Hepatocyte (in vitro differentiated cells): ENCODE measurements at regions not wholly inside any gene's neighbourhood (a gene's known extent, or its start where the extent isn't known, plus 50 kb on each side); places are given as distances from the start of the nearest gene placed in this dataset.

Source experiments
- DNase-seq: peaks from one replicate; pipeline ENCODE4 v3.0.0-alpha.2; 2016; ENCODE audit warnings: low spot score
- H2AFZ ChIP-seq: fragments of 200-600 bp; sonication (generic); 2 replicates; pipeline ENCODE4 v1.6.0; 2016; ENCODE audit warnings: antibody characterized with exemption, mild to moderate bottlenecking
- H3K27ac ChIP-seq: fragments of 200-600 bp; sonication (generic); 2 replicates; pipeline ENCODE4 v1.5.1; 2016; ENCODE audit warnings: mild to moderate bottlenecking
- H3K27me3 ChIP-seq: fragments of 200-600 bp; sonication (generic); 2 replicates; pipeline ENCODE4 v1.6.1; 2016
- H3K36me3 ChIP-seq: fragments of 200-600 bp; sonication (generic); replicated peaks from 2 replicates; pipeline ENCODE4 v1.5.1; 2016; ENCODE audit warnings: low read depth; ENCODE audit not compliant: insufficient read depth
- H3K4me1 ChIP-seq: fragments of 200-600 bp; sonication (generic); 2 replicates; pipeline ENCODE4 v1.5.1; 2016; ENCODE audit warnings: mild to moderate bottlenecking, moderate library complexity; ENCODE audit not compliant: insufficient read depth
- H3K4me2 ChIP-seq: fragments of 200-600 bp; sonication (generic); 2 replicates; pipeline ENCODE4 v1.6.0; 2016
- H3K4me3 ChIP-seq: fragments of 200-600 bp; sonication (generic); 2 replicates; pipeline ENCODE4 v1.5.1; 2016; ENCODE audit warnings: mild to moderate bottlenecking
- H3K79me2 ChIP-seq: fragments of 200-600 bp; sonication (generic); 2 replicates; pipeline ENCODE4 v1.6.0; 2017; ENCODE audit warnings: mild to moderate bottlenecking
- H3K9me2 ChIP-seq: fragments of 200-600 bp; sonication (generic); replicated peaks from 2 replicates; pipeline ENCODE4 v1.6.0; 2017; ENCODE audit warnings: mild to moderate bottlenecking; ENCODE audit not compliant: insufficient read depth
- H3K9me3 ChIP-seq: fragments of 200-600 bp; sonication (generic); 2 replicates; pipeline ENCODE4 v1.5.1; 2016; ENCODE audit warnings: low read depth, mild to moderate bottlenecking
- H4K20me1 ChIP-seq: fragments of 200-600 bp; sonication (generic); 2 replicates; pipeline ENCODE4 v1.6.0; 2016; ENCODE audit warnings: mild to moderate bottlenecking; ENCODE audit not compliant: insufficient read depth, poor library complexity, severe bottlenecking
- EZH2 ChIP-seq: fragments of 200-600 bp; sonication (generic); IDR thresholded peaks from 2 replicates; pipeline ENCODE4 v1.6.1; 2016; ENCODE audit warnings: antibody characterized with exemption, mild to moderate bottlenecking, borderline replicate concordance
- EZH2phosphoT487 ChIP-seq: fragments of 200-600 bp; sonication (generic); IDR thresholded peaks from one replicate; pipeline ENCODE4 v1.6.1; 2018; ENCODE audit warnings: antibody characterized with exemption, mild to moderate bottlenecking, low read depth, moderate library complexity; ENCODE audit not compliant: unreplicated experiment, severe bottlenecking
- WGBS: methylation state at CpG from one replicate; pipeline ENCODE4 v1.1.6; 2016; ENCODE audit warnings: low lambda C conversion rate; ENCODE audit errors: missing lambda C conversion rate; 5-methylcytosine and 5-hydroxymethylcytosine counted together
- TF ChIP-seq, protein P1 (sequence below): fragments of 200-600 bp; sonication (generic); IDR thresholded peaks from 2 replicates; pipeline ENCODE4 v1.5.1; 2016; ENCODE audit warnings: antibody characterized with exemption, mild to moderate bottlenecking; ENCODE audit not compliant: poor library complexity

DNA sequence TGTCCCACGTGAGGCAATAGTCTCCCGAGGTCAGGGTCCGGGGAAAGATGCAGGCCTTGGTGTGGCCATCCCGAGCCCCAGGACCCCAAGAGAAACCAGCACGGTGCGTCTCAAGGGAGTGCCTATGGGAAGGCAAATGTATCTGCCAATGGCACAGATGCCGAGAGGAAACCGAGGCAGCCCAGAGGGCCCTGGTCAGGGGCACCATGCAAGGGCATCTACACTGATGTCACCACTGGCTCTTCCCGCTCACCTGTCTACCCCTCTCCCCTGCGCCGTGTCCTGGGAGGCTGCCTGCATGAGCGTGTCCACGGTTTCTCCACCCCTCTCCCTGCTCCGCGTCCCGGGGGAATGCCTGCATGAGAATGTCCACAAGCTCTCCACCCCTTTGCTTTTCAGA lies 1318.8 kb downstream of the TBC1D22A start:
- Histone ChIP-seq H3K4me2 (no peak overlapping the region), H3K4me3 (no peak overlapping the region), H3K79me2 (no peaks in the 10 kb centered on the region), H3K27ac (no peak overlapping the region), H4K20me1 (no peaks in the 10 kb centered on the region), H3K36me3 (no peaks in the 10 kb centered on the region), H3K9me3 (no peaks in the 10 kb centered on the region), H2AFZ (no peak overlapping the region), H3K27me3 (no peaks in the 10 kb centered on the region), H3K9me2 (no peaks in the 10 kb centered on the region), H3K4me1 (no peaks in the 10 kb centered on the region)
- DNase-seq: no peak
- TF ChIP-seq, protein P1, sequence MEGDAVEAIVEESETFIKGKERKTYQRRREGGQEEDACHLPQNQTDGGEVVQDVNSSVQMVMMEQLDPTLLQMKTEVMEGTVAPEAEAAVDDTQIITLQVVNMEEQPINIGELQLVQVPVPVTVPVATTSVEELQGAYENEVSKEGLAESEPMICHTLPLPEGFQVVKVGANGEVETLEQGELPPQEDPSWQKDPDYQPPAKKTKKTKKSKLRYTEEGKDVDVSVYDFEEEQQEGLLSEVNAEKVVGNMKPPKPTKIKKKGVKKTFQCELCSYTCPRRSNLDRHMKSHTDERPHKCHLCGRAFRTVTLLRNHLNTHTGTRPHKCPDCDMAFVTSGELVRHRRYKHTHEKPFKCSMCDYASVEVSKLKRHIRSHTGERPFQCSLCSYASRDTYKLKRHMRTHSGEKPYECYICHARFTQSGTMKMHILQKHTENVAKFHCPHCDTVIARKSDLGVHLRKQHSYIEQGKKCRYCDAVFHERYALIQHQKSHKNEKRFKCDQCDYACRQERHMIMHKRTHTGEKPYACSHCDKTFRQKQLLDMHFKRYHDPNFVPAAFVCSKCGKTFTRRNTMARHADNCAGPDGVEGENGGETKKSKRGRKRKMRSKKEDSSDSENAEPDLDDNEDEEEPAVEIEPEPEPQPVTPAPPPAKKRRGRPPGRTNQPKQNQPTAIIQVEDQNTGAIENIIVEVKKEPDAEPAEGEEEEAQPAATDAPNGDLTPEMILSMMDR: no peak
- TF ChIP-seq EZH2: no peak
- WGBS: 90% methylated on average over 16 of the region's 16 CpGs

DNA sequence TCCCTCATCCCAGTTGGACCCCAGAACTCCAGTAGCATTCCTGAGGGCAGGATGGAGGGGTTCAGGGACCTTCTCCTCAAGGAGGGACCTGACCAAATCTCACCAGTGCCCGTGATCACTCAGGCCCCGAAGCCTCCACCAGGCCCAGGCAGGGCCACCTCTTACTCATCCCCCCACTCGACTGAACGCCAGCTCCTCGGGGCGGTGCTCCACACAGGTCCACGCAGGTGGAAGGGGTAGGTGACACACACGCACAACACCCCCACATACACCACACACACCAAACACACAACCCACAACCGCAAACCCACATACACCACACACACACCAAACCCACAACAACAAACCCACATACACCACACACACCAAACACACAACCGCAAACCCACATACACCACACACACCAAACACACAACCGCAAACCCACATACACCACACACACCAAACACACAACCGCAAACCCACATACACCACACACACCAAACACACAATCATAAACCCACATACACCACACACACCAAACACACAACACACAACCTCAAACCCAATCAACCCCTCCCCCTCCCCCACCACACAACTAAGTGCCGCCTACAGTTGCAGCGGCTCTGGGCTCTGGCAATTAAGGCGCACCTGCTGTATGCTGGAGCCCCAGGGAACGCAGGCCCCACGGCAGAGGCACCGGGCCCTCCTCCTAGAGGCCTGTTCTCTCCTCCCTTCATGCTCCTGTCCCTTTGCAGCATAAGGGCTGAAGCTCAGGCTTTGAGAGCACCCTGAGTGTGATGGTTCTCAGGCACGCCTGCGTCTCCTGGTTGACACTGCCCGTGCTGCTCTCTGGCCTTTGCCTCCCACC lies 1318.1 kb downstream of the TBC1D22A start:
- 89% methylated on average over 21 of the region's 21 CpGs for WGBS
- Histone ChIP-seq H2AFZ (no peak overlapping the region), H3K4me1 (no peaks in the 10 kb centered on the region), H3K27ac (no peak overlapping the region), H4K20me1 (no peaks in the 10 kb centered on the region), H3K79me2 (no peaks in the 10 kb centered on the region), H3K4me3 (no peak overlapping the region), H3K4me2 (no peak overlapping the region), H3K27me3 (no peaks in the 10 kb centered on the region), H3K36me3 (no peaks in the 10 kb centered on the region), H3K9me3 (no peaks in the 10 kb centered on the region), H3K9me2 (no peaks in the 10 kb centered on the region)
- TF ChIP-seq EZH2: no peak
- TF ChIP-seq, protein P1: no peak
- TF ChIP-seq EZH2phosphoT487: no peak
- no peak for DNase-seq

DNA sequence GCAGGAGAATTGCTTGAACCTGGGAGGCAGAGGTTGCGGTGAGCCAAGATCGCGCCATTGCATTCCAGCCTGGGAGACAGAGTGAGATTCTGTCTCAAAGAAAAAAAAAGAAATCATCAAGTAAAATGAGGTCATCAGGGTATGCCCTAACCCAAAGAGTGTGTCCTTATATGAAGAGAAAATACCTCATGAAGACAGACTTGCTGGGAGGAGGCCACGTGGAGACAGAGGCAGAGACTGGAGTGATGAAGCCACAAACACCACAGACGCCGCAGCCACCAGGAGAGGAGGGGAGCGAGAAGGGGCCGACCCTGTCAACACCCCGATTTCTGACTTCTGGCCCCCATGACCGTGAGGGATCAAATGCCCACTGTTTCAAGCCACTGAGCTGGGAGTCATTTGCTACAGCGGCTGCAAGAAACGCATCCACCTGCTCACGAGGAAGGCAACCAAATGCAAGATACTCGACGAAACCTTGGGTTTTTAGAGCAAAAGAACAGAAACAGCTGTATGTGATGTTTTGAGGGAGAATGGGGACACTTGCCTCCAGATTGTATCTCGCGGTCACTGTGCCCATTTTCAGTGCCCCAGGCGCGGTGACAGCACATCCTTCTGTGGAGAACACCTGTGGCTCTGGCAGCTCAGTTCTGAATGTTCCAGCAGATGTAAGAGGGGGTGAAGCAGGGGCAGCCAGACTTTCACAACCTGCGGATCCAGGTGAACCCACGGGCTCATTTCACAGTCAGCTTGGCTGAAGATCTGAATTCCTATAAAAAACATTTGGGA lies 1317.2 kb downstream of the TBC1D22A start:
- TF ChIP-seq EZH2 (no peak), EZH2phosphoT487 (no peak)
- TF ChIP-seq, protein P1: no peak
- no peak for DNase-seq
- no peaks in the 10 kb centered on the region for H3K79me2 ChIP-seq
- H3K27me3 ChIP-seq: no peaks in the 10 kb centered on the region
- no peaks in the 10 kb centered on the region for H3K36me3 ChIP-seq
- no peaks in the 10 kb centered on the region for H3K9me2 ChIP-seq
- H4K20me1 ChIP-seq: no peaks in the 10 kb centered on the region
- no peak overlapping the region for H3K4me2 ChIP-seq
- H2AFZ ChIP-seq: no peak overlapping the region
- no peaks in the 10 kb centered on the region for H3K9me3 ChIP-seq
- 94% methylated on average over 21 of the region's 21 CpGs for WGBS
- H3K4me3 ChIP-seq: no peak overlapping the region
- no peak overlapping the region for H3K27ac ChIP-seq
- no peaks in the 10 kb centered on the region for H3K4me1 ChIP-seq
